Kidney (tissue), 13 donors: ENCODE measurements at regions not wholly inside any gene's neighbourhood (a gene's known extent, or its start where the extent isn't known, plus 50 kb on each side); places are given as distances from the start of the nearest gene placed in this dataset.

Source experiments
- DNase-seq, 5 donors: peaks; one replicate each; pipeline ENCODE4 v3.0.0-alpha.2; 2013 to 2020
- FAIRE-seq: peaks from 2 replicates; lab custom pipeline; 2012; peaks lifted over from hg19 to GRCh38; lab: Jason Lieb, UNC
- H3K27ac ChIP-seq, 2 donors: one replicate each; pipeline ENCODE4 v1.7.0; 2013; ENCODE audit warnings: low read depth in 2 of 2, low read length in 2 of 2, inconsistent platforms in 1 of 2
- H3K27me3 ChIP-seq: one replicate; pipeline ENCODE4 v1.7.1; 2013; ENCODE audit warnings: low read length, inconsistent platforms; ENCODE audit not compliant: control insufficient read depth, insufficient read depth
- H3K36me3 ChIP-seq, 3 donors: one replicate each; pipeline versions ENCODE4 v1.7.0 to v1.7.1; 2013; ENCODE audit warnings: low read length in 3 of 3, control low read depth in 1 of 3, inconsistent platforms in 1 of 3; ENCODE audit not compliant: insufficient read depth in 3 of 3, control insufficient read depth in 2 of 3
- H3K4me1 ChIP-seq, 3 donors: one replicate each; pipeline versions ENCODE4 v1.7.0 to v1.7.1; 2013; ENCODE audit warnings: low read length in 3 of 3, inconsistent platforms in 1 of 3, low read depth in 1 of 3; ENCODE audit not compliant: control insufficient read depth in 2 of 3, insufficient read depth in 2 of 3
- H3K4me3 ChIP-seq, 3 donors: one replicate each; pipeline versions ENCODE4 v1.7.0 to v1.8.1; 2013; ENCODE audit warnings: low read length in 3 of 3, control low read depth in 1 of 3, inconsistent platforms in 1 of 3
- H3K9ac ChIP-seq, 3 donors: one replicate each; pipeline versions ENCODE4 v1.7.0 to v1.7.1; 2013; ENCODE audit warnings: low read length in 3 of 3, control low read depth in 1 of 3, inconsistent platforms in 1 of 3
- H3K9me3 ChIP-seq, 3 donors: one replicate each; pipeline versions ENCODE4 v1.7.0 to v1.7.1; 2013; ENCODE audit warnings: low read length in 3 of 3, control low read depth in 1 of 3, inconsistent platforms in 1 of 3; ENCODE audit not compliant: control insufficient read depth in 2 of 3, insufficient read depth in 1 of 3
- CTCF ChIP-seq: IDR thresholded peaks from 3 replicates; pipeline ENCODE4 v1.5.1; 2012; ENCODE audit warnings: mild to moderate bottlenecking, moderate library complexity, borderline replicate concordance; ENCODE audit not compliant: insufficient read depth; ENCODE audit errors: extremely low read depth
- intact Hi-C: fragments of 100-400 bp; cut with DNase I; formaldehyde crosslinking; loops from one replicate; pipeline ENCODE4 v1.11.1; 2022
- donor health status: control.
- donor health status: control.
- donor health status: control.
- donor health status: control.
- donor health status: control.
- donor health status: DM: yes; HTN: yes; CAD: no.
- donor health status: Normal renal cell carcinoma (clear cell type).

GRCh38 chr18:78295262-78295661 lies 684.4 kb upstream of the SALL3 start:
- Histone ChIP-seq H3K9ac (no peak overlapping the region), H3K27me3 (no peaks in the 10 kb centered on the region), H3K9me3 (no peaks in the 10 kb centered on the region), H3K27ac (no peak overlapping the region), H3K36me3 (no peaks in the 10 kb centered on the region), H3K4me1 (peaks cover 0 to 9% (median 6%) of the 10 kb centered on the region in 3 donors), H3K4me3 (no peak overlapping the region)
- peak in 2 of 5 donors; percentile 43 to 55 for DNase-seq
- no peak for FAIRE-seq
- TF ChIP-seq CTCF = no peak
- intact Hi-C loops = no loop called here

GRCh38 chr18:78296166-78296565 lies 683.5 kb upstream of the SALL3 start:
- intact Hi-C loops = no loop called here
- FAIRE-seq = no peak

GRCh38 chr18:78297048-78297447 lies 682.6 kb upstream of the SALL3 start:
- no peak for FAIRE-seq
- intact Hi-C loops = no loop called here
- DNase-seq = no peak
- TF ChIP-seq CTCF = no peak
- peaks cover 0 to 9% (median 6%) of the 10 kb centered on the region in 3 donors for H3K4me1 ChIP-seq
- no peak overlapping the region for H3K4me3 ChIP-seq
- H3K36me3 ChIP-seq = no peaks in the 10 kb centered on the region
- no peak overlapping the region for H3K9ac ChIP-seq
- H3K27ac ChIP-seq = no peak overlapping the region
- no peaks in the 10 kb centered on the region for H3K27me3 ChIP-seq
- H3K9me3 ChIP-seq = no peaks in the 10 kb centered on the region

More at GRCh38 chr18:78296166-78296565, 683.5 kb upstream of the SALL3 start:
- no peak overlapping the region for H3K27ac ChIP-seq
- H3K9me3 ChIP-seq = no peaks in the 10 kb centered on the region
- peak in 1 of 5 donors; percentile 16 for DNase-seq
- no peak overlapping the region for H3K9ac ChIP-seq
- TF ChIP-seq CTCF = no peak
- H3K4me3 ChIP-seq = no peak overlapping the region
- H3K4me1 ChIP-seq = peaks cover 0 to 9% (median 6%) of the 10 kb centered on the region in 3 donors
- no peaks in the 10 kb centered on the region for H3K27me3 ChIP-seq
- no peaks in the 10 kb centered on the region for H3K36me3 ChIP-seq
